Memory B cell (primary cell): ENCODE measurements at regions not wholly inside any gene's neighbourhood (a gene's known extent, or its start where the extent isn't known, plus 50 kb on each side); places are given as distances from the start of the nearest gene placed in this dataset.

Experiments
- ATAC-seq: fragments of 150-1000 bp; cut with Tn5 transposase; 2 replicates; pipeline ENCODE4 v1.10.0; 2021; ENCODE audit warnings: low read depth, mild to moderate bottlenecking, moderate library complexity
- DNase-seq, 2 donors: peaks; one replicate each; pipeline ENCODE4 v3.0.0; 2022; ENCODE audit warnings: low spot score in 2 of 2
- H3K27ac Mint-ChIP-seq: one replicate; pipeline ENCODE4 v1.8.0; 2022; ENCODE audit warnings: mild to moderate bottlenecking, moderate library complexity, mixed read lengths
- H3K27me3 Mint-ChIP-seq: one replicate; pipeline ENCODE4 v1.8.0; 2022; ENCODE audit warnings: mixed read lengths
- H3K36me3 Mint-ChIP-seq: one replicate; pipeline ENCODE4 v1.8.0; 2022; ENCODE audit warnings: mild to moderate bottlenecking, mixed read lengths
- H3K4me1 Mint-ChIP-seq: one replicate; pipeline ENCODE4 v1.8.0; 2022; ENCODE audit warnings: mixed read lengths
- H3K4me3 Mint-ChIP-seq: one replicate; pipeline ENCODE4 v1.8.0; 2022; ENCODE audit warnings: mild to moderate bottlenecking, moderate library complexity, mixed read lengths
- H3K9me3 Mint-ChIP-seq: one replicate; pipeline ENCODE4 v1.8.0; 2022; ENCODE audit warnings: mixed read lengths

- Mint-ChIP-seq H3K27ac (no peak overlapping the region), H3K27me3 (no peaks in the 10 kb centered on the region), H3K4me1 (no peaks in the 10 kb centered on the region), H3K4me3 (no peak overlapping the region), H3K36me3 (no peaks in the 10 kb centered on the region), H3K9me3 (peaks cover 1% of the 10 kb centered on the region)
- DNase-seq: no peak
- no peak for ATAC-seq
Measured at GRCh38 chr4:136306361-136306760, 1225.9 kb downstream of the PCDH18 start.

DNA sequence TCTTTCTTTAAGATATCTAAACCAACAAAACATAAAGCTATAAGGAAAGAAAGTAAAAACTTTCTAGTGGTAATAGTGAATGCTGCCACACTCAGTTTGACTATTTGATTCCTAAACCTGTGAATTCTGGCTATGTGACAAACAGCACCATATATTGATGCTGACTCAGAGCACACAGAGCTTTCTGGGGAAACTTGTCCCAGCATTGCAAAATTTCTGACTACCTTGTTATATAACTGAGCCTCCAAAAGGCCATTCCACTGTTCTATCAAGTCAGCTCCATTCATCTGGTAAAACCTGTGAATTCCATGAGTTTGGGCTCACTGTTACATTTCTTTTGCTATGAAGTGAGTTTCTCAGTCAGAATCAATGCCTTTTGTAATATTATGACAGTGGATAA, 1229.7 kb downstream of the PCDH18 start:
- H3K27me3 Mint-ChIP-seq: no peaks in the 10 kb centered on the region
- no peak for ATAC-seq
- H3K27ac Mint-ChIP-seq: no peak overlapping the region
- H3K36me3 Mint-ChIP-seq: no peaks in the 10 kb centered on the region
- no peaks in the 10 kb centered on the region for H3K4me1 Mint-ChIP-seq
- no peak overlapping the region for H3K4me3 Mint-ChIP-seq
- H3K9me3 Mint-ChIP-seq: no peaks in the 10 kb centered on the region
- DNase-seq: no peak

DNA sequence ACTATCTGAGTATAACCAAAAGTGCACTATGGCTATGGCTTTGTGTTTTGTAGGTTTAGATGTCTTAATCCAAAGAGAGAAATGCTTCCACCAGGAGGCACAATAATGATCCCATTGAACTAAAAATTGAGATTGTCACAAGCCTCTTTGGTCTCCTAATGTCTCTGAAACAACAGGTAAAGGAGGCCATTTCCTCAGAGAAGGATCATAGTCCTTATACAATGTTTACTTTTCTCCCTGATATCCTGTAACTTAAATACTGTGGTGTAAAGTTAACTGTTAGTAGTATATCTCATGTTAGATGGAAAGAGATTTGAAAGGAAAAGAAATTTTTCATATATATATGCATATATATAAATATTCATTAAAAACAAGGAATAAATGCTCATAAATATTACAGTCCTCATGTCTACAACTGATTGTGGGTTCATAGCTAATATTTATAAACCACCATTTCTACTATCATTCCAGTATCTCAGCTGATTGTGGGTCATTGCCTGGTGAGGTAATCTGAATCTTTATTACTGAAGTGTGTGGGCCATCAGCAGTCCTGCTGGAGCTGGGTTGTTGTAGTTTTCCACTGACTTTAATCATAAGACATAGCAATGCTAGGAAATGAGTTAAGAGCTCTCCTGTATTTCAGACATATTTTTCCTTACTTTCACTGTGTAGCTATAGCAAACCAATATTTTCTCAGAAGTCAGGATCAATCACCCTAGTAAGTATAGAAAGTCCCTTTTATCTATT, 1230.4 kb downstream of the PCDH18 start:
- Mint-ChIP-seq H3K4me3 (no peak overlapping the region), H3K4me1 (no peaks in the 10 kb centered on the region), H3K27me3 (no peaks in the 10 kb centered on the region), H3K27ac (no peak overlapping the region), H3K36me3 (no peaks in the 10 kb centered on the region), H3K9me3 (no peaks in the 10 kb centered on the region)
- ATAC-seq (no peak), DNase-seq (no peak)

GRCh38 chr4:136283977-136284376, 1248.3 kb downstream of the PCDH18 start:
- no peaks in the 10 kb centered on the region for H3K27me3 Mint-ChIP-seq
- H3K9me3 Mint-ChIP-seq: peaks cover 2% of the 10 kb centered on the region
- no peaks in the 10 kb centered on the region for H3K4me1 Mint-ChIP-seq
- ATAC-seq: no peak
- H3K4me3 Mint-ChIP-seq: no peak overlapping the region
- no peak overlapping the region for H3K27ac Mint-ChIP-seq
- no peak for DNase-seq
- H3K36me3 Mint-ChIP-seq: no peaks in the 10 kb centered on the region

GRCh38 chr4:136281889-136282288, 1250.4 kb downstream of the PCDH18 start:
- DNase-seq (no peak), ATAC-seq (no peak)
- Mint-ChIP-seq H3K27ac (no peak overlapping the region), H3K4me3 (no peak overlapping the region), H3K36me3 (no peaks in the 10 kb centered on the region), H3K4me1 (no peaks in the 10 kb centered on the region), H3K27me3 (no peaks in the 10 kb centered on the region), H3K9me3 (peaks cover 2% of the 10 kb centered on the region)

- DNase-seq: no peak
- no peaks in the 10 kb centered on the region for H3K4me1 Mint-ChIP-seq
- H3K4me3 Mint-ChIP-seq: no peak overlapping the region
- H3K27me3 Mint-ChIP-seq: no peaks in the 10 kb centered on the region
- no peak for ATAC-seq
- H3K9me3 Mint-ChIP-seq: peaks cover 2% of the 10 kb centered on the region
- no peak overlapping the region for H3K27ac Mint-ChIP-seq
- H3K36me3 Mint-ChIP-seq: no peaks in the 10 kb centered on the region
Measured at GRCh38 chr4:136281307-136281706, 1251.0 kb downstream of the PCDH18 start.

DNA sequence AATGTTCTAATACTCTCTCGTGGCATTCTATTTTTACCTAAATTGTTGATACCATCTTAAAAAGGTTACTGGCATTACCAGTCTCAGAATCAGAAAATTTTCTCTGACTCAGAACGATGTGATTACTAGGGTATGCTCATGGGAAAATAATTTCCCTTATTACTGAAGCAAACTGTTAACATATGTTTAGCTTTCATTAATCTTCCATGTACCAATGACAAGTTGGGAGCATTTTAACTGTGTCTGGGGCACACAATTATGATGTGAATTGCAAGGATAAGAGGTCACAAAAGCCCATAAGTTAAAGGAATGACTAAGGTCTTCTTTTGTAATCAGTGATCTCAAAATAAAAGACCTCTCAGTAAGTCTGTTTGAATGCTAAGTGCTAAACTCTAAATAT, 1254.6 kb downstream of the PCDH18 start:
- DNase-seq: no peak
- Mint-ChIP-seq H3K4me1 (no peaks in the 10 kb centered on the region), H3K9me3 (peaks cover 3% of the 10 kb centered on the region), H3K27ac (no peak overlapping the region), H3K27me3 (no peaks in the 10 kb centered on the region), H3K36me3 (no peaks in the 10 kb centered on the region), H3K4me3 (no peak overlapping the region)
- ATAC-seq: no peak

DNA sequence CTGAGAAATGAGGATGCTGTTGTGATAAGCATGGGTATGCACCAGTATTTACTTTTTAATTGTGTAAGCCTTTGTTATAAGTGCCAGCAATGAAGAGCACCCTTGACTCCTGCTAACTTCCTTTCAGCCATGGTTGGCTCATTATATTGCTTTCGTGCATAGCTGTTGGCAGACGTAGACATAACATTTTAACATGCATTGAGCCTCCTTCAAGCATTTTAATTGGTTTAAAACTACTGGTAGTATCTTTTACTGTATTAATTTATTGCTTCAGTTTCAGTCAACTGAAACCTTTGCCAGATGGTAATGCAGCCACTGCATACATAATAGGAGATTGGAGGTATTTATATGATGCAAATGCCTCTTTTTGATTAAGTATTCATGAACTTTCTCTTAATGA, 1285.4 kb downstream of the PCDH18 start:
- no peaks in the 10 kb centered on the region for H3K4me1 Mint-ChIP-seq
- H3K9me3 Mint-ChIP-seq: peaks cover 1% of the 10 kb centered on the region
- H3K4me3 Mint-ChIP-seq: no peak overlapping the region
- H3K27ac Mint-ChIP-seq: no peak overlapping the region
- DNase-seq (no peak), ATAC-seq (no peak)
- H3K27me3 Mint-ChIP-seq: no peaks in the 10 kb centered on the region
- H3K36me3 Mint-ChIP-seq: no peaks in the 10 kb centered on the region

GRCh38 chr4:136241221-136241986, 1290.9 kb downstream of the PCDH18 start:
- ATAC-seq (no peak), DNase-seq (no peak)
- no peak overlapping the region for H3K27ac Mint-ChIP-seq
- H3K4me3 Mint-ChIP-seq: no peak overlapping the region
- H3K36me3 Mint-ChIP-seq: no peaks in the 10 kb centered on the region
- no peaks in the 10 kb centered on the region for H3K27me3 Mint-ChIP-seq
- H3K4me1 Mint-ChIP-seq: no peaks in the 10 kb centered on the region
- peaks cover 9% of the 10 kb centered on the region for H3K9me3 Mint-ChIP-seq

DNA sequence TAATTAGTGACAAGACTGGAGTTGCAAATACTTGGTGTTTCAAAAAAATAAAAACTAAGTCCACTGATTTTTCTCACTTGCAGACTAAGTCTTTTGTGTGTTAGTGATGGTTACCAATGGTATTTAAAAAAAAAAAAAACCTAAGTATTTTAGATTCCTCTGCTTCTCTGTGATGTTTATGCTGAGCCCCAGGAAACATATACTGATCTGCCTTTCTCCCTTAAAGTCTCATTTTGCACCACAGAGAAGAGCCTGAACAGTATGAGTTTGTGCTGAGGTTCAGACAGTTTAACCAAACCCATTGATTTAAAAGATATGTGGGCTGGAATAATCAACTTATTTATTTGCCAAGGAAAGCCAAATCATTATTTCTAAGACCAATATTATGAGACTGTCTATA, 1305.0 kb downstream of the PCDH18 start:
- Mint-ChIP-seq H3K4me3 (no peak overlapping the region), H3K4me1 (no peaks in the 10 kb centered on the region), H3K9me3 (peaks cover 6% of the 10 kb centered on the region), H3K27me3 (no peaks in the 10 kb centered on the region), H3K36me3 (no peaks in the 10 kb centered on the region), H3K27ac (no peak overlapping the region)
- ATAC-seq: no peak
- DNase-seq: no peak

GRCh38 chr4:136219592-136220125, 1312.6 kb downstream of the PCDH18 start:
- Mint-ChIP-seq H3K4me1 (no peaks in the 10 kb centered on the region), H3K4me3 (no peak overlapping the region), H3K36me3 (no peaks in the 10 kb centered on the region), H3K27ac (no peak overlapping the region), H3K9me3 (no peaks in the 10 kb centered on the region), H3K27me3 (no peaks in the 10 kb centered on the region)
- no peak for ATAC-seq
- no peak for DNase-seq

GRCh38 chr4:136203199-136203598, 1329.1 kb downstream of the PCDH18 start:
- Mint-ChIP-seq H3K27ac (no peak overlapping the region), H3K27me3 (no peaks in the 10 kb centered on the region), H3K4me1 (no peaks in the 10 kb centered on the region), H3K4me3 (no peak overlapping the region), H3K9me3 (peaks cover 4% of the 10 kb centered on the region), H3K36me3 (no peaks in the 10 kb centered on the region)
- DNase-seq (no peak), ATAC-seq (no peak)

DNA sequence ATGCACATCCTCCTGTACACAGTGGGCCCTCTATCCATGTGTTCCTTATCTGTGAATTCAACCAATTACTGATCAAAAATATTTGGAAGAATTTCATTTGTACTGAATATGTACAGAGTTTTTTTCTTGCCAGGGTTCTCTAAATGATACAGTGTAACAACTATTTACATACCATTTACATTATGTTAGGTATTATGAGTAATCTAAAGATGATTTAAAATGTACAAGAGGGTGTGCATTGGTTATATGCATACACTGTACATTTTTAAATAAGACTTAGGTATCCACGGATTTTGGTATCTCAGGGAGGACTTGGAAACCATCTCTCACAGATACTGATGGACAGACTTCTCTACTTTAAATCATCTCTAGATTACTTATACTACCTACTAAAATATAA, 1333.9 kb downstream of the PCDH18 start:
- H3K9me3 Mint-ChIP-seq: peaks cover 3% of the 10 kb centered on the region
- no peak for ATAC-seq
- H3K36me3 Mint-ChIP-seq: no peaks in the 10 kb centered on the region
- H3K4me1 Mint-ChIP-seq: no peaks in the 10 kb centered on the region
- no peak overlapping the region for H3K4me3 Mint-ChIP-seq
- no peak for DNase-seq
- H3K27ac Mint-ChIP-seq: no peak overlapping the region
- no peaks in the 10 kb centered on the region for H3K27me3 Mint-ChIP-seq

GRCh38 chr4:136194962-136195361, 1337.3 kb downstream of the PCDH18 start:
- ATAC-seq (no peak), DNase-seq (no peak)
- no peaks in the 10 kb centered on the region for H3K27me3 Mint-ChIP-seq
- no peaks in the 10 kb centered on the region for H3K4me1 Mint-ChIP-seq
- no peak overlapping the region for H3K4me3 Mint-ChIP-seq
- no peak overlapping the region for H3K27ac Mint-ChIP-seq
- peaks cover 3% of the 10 kb centered on the region for H3K9me3 Mint-ChIP-seq
- no peaks in the 10 kb centered on the region for H3K36me3 Mint-ChIP-seq
